ENCODE measurements at regions not wholly inside any gene's neighbourhood (a gene's known extent, or its start where the extent isn't known, plus 50 kb on each side); places are given as distances from the start of the nearest gene placed in this dataset.
A peak's percentile ranks its signal among the peaks of the same experiment; 100 is the strongest.

GRCh38 chr14:62206456-62206855, 444.2 kb downstream of the SNAPC1 start:
- Histone ChIP-seq H3K9me1 (ENCODE audit: insufficient read depth, low read length) (no peaks in the 10 kb centered on the region), H2BK20ac (ENCODE audit: low read depth, low read length) (no peak overlapping the region; the same call in 1 of the 2 replicates), H3K79me1 (ENCODE audit: low read depth in 1 of 2, low read length in 2 of 2) (no peaks in the 10 kb centered on the region), H3K27ac (ENCODE audit: insufficient read depth, low read length) (no peak overlapping the region), H3K9me3 (ENCODE audit: control insufficient read depth, insufficient read depth, low read length) (0 out of 2 replicates have a peak, but pooled peaks cover 1% of the 10 kb centered on the region), H3K4me2 (ENCODE audit: low read depth, low read length) (no peak overlapping the region), H4K20me1 (ENCODE audit: insufficient read depth, low read length) (no peaks in the 10 kb centered on the region), H3K36me3 (ENCODE audit: control insufficient read depth, insufficient read depth, low read length) (no peaks in the 10 kb centered on the region), H3K4me1 (ENCODE audit: control insufficient read depth, insufficient read depth, low read length) (0 out of 2 replicates have a peak, but pooled peaks cover 1% of the 10 kb centered on the region), H3K27me3 (ENCODE audit: control insufficient read depth, insufficient read depth, low read length) (no peaks in the 10 kb centered on the region), H4K8ac (ENCODE audit: low read depth in 2 of 2, low read length in 2 of 2) (no peak overlapping the region), H3K14ac (replicated peaks; ENCODE audit: low read depth, low read length) (no peak overlapping the region), H3K23ac (ENCODE audit: low read depth, low read length) (no peak overlapping the region), H3K4me3 (ENCODE audit: insufficient read depth, low read depth, low read length) (no peak overlapping the region), H3K9ac (ENCODE audit: low read depth, low read length) (no peak overlapping the region), H2BK120ac (ENCODE audit: low read depth, low read length) (no peak overlapping the region), H2BK15ac (ENCODE audit: low read depth, low read length) (no peak overlapping the region; the same call in 2 of the 3 replicates), H2AK9ac (replicated peaks; ENCODE audit: low read depth, low read length, poor library complexity) (peak overlapping the region; percentile 37), H2AK5ac (ENCODE audit: low read depth, low read length) (no peak overlapping the region), H3K4ac (ENCODE audit: low read depth, low read length) (no peak overlapping the region), H3K56ac (ENCODE audit: extremely low read depth, insufficient read depth, low read length) (no peak overlapping the region), H4K91ac (ENCODE audit: insufficient read depth, low read depth, low read length) (no peak overlapping the region), H2BK5ac (ENCODE audit: low read depth, low read length, poor library complexity, severe bottlenecking) (no peak overlapping the region), H4K5ac (ENCODE audit: low read depth, low read length) (no peak overlapping the region), H2AFZ (replicated peaks; ENCODE audit: low read length, poor library complexity) (no peak overlapping the region), H3K18ac (ENCODE audit: low read depth, low read length) (no peak overlapping the region)
- no peak for TF ChIP-seq BHLHE40 (IDR thresholded peaks at IDR 0.05; ENCODE audit: low read depth, low read length)
- TF ChIP-seq FOS (IDR thresholded peaks at IDR 0.05; ENCODE audit: low read depth, low read length), result peak; percentile 6; the same call in 1 of the 2 replicates
- no TSS peak for BruUV-seq (replicated peaks)
- dilution Hi-C loops (cut with HindIII; ENCODE audit: low sequenced_read_pairs, unreplicated experiment) (no loop called here), in situ Hi-C loops (cut with MboI; ENCODE audit: low sequenced_read_pairs) (no loop called here), intact Hi-C loops (cut with micrococcal nuclease) (no loop called here)
- CTCF ChIA-PET, result no interaction called here
- POLR2A ChIA-PET (ENCODE audit: unreplicated experiment), result no interaction called here
- WGBS, 2 experiments (ENCODE audit: extremely low coverage in 2 of 2, insufficient read length in 1 of 2), result no CpG with 5 or more reads among the region's 3 CpGs
- peak; percentile 54 for DNase-seq
- ATAC-seq (ENCODE audit: low read depth), result no peak

All from IMR-90 (cell line).